GM18868 (cell line): ENCODE measurements at regions not wholly inside any gene's neighbourhood (a gene's known extent, or its start where the extent isn't known, plus 50 kb on each side); places are given as distances from the start of the nearest gene placed in this dataset.
"Not testable (repeated sequence)": the region's sequence is repeated elsewhere in the genome, so short reads cannot be mapped to it uniquely, and the experiment has no call there.

ENCODE experiments used
- ATAC-seq: cut with Tn5 transposase; IDR thresholded peaks from one replicate; pipeline ENCODE4 v1.9.1; 2021; ENCODE audit warnings: mild to moderate bottlenecking, moderate library complexity; ENCODE audit not compliant: unreplicated experiment

DNA sequence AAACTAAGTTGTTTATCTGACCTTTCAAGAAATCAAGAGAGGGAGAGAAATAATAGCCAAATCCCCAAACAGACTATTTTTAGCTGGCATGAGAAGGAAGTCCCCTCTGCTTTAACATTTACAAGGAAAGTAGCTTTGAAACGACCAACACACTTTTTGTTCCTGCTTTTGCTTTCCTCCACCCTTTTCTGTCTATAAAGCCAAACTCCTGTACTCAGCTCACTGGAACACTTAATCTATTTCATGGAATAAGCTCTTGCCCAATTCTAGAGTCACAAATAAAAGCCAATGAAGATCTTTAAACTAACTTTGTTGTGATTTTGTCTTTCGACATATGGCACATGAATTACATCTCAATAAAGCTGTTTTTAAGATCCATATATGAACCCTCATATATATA lies 86.8 kb upstream of the CCDC71L start:
- ATAC-seq = no peak

DNA sequence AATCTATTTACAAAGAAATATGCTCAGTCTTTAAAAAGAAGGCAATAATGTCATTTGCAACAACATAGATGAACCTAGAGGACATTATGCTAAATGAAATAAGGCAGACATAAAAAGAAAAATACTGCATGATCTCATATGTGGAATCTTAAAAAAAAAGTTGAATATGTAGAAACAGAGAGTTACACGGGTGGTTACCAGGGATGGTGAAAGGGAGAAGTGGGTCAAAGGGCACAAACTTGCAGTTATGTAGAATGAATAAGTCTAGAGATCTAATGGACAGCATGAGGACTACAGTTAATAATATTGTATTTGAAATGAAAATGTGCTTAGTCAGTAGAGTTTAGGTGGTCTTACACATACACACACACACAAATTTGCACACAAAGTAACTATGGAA lies 88.2 kb upstream of the CCDC71L start:
- ATAC-seq = no peak

DNA sequence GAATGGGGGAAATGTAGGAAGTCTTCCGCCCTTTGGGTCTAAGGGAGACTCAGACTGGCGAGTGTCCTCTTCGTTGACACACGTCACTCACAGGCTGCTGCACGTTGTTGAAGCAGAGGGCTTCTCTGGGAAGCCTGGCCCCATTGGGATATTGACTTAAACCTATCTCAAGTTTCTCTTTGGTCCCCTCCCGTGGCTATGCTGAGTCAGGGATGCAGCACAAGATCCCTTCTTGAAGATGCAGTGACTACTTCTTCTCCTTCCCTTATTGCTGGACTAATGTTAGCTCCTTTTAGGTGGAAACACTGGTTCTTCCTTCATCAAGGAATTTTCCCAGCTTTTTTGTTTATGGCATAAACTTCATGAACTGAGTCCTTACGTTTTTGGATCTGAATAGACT lies 89.8 kb upstream of the CCDC71L start:
- no peak for ATAC-seq

- ATAC-seq = no peak
Observed at GRCh38 chr7:106752367-106752766, 91.4 kb upstream of the CCDC71L start.

GRCh38 chr7:106755024-106755423 lies 94.1 kb upstream of the CCDC71L start:
- ATAC-seq = not testable (repeated sequence)

DNA sequence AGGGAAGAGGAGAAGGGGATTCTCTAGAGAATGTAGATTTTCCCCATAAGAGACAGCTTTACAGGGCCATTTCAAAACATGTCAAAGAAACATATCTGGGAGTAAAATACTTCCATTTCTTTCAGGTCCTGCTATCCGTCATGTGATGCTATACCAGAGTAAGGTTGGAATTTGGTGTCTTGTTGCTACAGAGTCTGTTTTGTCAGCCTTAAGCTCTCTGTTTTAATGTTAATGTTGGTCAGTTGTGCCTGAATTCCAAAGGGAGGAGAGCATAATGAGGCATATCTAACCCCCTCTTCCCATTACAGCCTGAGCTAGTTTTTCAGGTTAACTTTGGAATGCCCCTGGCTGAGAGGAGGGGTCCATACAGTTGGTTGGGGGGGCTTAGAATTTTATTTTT lies 94.7 kb upstream of the CCDC71L start:
- no peak for ATAC-seq

DNA sequence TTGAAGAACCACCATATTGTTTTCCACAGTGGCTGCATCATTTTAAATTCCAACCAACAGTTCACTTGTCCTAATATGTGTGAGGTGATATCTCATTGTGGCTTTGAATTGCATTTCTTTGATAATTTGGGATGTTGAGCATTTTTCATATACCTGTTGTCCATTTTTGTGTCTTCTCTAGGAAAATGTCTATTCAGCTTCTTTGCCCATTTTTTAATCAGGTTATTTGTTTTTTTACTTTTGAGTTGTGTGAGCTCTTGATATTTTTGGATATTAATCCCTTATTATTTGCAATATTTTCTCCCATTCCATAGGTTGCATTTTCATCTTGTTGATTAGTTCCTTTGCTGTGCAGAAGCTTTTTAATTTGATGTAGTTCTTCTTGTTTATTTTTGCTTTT lies 95.1 kb upstream of the CCDC71L start:
- ATAC-seq = no peak

DNA sequence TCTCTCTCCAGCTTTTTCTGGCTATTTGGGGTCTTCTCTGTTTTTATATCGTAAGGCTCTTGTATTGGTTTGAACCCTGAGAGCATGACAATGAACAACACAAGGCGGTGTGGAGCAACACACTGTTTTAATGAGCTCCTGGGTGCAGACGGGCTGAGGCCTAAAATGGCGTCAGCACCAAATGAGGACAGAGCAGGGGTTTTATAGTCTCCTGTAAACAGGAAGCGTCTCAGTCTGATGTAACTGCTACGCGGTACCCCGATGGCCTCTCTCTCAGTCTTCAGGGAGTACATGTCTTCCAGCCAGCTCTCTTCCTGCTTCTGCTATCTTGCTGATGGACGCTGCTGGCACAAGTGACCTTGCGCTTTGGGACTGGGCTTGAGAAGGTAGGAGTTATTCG lies 95.9 kb upstream of the CCDC71L start:
- ATAC-seq = no peak

DNA sequence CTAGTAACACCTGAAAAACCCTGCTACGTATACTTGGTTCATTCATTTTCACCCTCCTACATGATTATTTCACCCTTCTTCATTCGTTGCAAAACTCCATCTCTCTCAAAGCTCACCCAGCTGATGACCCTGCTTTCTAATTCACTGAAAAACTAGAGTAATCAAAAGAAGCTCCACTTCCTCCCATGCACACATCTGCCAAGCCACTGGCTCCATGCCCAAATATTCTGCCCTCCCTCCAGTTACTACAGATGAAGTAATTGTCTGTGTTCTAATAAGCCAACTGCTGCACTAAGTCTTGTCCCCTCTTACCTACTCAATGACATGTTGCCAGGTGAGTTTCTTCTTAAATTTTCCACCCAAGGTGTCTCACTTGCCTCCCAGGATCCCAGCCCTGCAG lies 96.9 kb upstream of the CCDC71L start:
- ATAC-seq = peak; percentile 48

GRCh38 chr7:106762845-106763244 lies 101.9 kb upstream of the CCDC71L start:
- not testable (repeated sequence) for ATAC-seq

DNA sequence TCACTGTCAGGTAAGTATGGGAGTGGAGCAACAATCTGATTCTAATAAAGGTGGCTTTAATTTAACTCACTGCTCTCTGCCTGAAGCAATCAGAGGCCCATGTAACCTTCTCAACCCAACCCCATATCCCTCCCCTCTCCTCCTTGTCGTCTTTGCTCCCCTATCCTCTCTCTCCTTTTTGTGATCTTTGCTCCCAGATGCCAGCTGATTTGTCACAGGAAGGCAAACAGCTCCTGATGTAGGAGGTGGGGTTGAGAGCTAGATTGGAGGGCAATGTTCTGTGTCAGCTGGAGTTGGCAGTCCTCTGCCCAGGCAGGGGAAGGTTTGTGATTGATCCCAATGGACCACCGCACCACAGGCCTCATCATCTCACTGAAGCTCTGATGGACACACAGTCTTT lies 101.4 kb upstream of the PIK3CG start:
- no peak for ATAC-seq

DNA sequence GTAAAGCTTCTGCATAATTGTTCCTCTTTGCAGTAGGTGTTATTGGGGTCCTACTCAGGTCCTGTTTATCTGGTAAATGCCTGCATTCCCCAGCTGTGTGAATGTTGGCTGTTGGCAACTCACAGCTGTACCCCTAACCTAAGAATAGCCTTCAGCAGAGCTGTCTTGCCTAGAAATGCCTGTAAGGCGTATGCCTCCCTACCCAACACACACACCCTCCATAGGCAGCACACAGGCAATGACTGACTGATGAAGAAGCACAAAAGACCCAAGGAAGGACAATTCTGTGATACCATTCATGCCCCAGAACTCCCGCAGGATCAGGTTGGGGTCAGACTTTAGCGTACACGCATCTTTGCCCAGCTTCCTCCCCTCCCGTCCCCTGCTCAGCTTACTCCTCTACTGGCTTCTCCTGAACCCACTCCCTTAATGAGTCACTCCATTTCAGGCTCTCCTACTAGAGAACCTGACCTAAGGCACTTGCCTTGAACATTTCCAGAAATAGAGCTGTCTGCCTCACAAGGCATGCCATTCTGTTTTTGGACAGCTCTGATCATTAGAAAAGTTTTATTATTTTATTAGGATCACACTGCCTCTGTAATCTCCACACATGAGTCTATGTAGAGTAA lies 99.2 kb upstream of the PIK3CG start:
- ATAC-seq = no peak

GRCh38 chr7:106766551-106766950 lies 98.5 kb upstream of the PIK3CG start:
- no peak for ATAC-seq

DNA sequence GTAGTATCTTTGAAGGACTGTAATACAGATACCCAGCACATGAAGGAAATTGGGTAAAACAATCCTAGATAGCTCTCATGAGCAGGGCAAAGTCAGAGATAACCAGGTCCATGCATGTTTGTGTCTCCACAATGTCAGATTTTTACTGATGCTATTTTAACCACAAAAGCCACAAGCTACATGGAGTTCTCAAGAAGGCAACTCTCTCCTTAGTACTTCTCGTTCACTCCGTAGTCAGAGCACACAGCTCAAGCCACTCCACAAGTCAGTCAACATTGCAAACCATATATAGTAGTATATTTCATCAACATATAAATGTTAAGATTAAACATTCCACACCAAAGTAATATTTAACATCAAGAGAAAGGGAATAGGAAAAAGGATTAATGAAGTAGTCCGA lies 98.0 kb upstream of the PIK3CG start:
- no peak for ATAC-seq

DNA sequence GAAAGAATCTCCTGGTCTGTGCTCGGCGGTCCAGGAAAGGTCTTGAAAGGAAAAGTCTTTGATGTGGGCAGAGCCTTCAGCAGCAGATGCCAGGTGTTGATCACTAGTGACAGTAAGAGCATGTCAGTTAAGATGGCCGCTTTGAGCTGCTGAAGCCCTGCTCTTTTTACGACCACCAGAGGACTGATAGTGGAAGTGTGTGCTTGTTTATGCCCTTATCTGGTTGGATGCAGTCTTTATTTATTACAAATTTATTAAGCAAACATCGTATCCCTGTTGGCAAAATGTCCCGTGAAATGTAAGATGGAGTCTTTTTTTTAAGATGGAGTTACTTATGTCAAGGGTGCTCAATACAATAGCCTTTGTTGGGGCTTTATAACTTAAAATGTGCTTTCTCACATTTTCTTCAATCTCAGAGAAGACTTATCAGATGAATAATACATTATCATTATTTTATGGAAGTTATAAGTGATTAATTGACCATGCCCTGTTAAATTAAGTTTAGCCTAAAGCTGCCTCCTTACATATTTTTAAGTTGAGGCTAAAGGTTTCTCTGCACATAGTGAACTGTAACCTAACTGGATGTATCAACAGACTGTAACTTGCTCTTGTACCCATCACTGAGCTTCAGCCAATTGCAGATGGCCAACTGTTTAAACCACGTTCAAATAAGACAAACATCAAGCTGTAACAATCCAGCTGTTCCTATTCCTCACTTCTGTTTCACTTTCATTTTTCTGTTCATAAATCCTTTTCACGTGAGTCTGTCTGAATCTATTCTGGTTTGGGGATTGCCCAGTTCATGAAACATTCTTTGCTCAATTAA lies 97.4 kb upstream of the PIK3CG start:
- ATAC-seq = peak; percentile 79

GRCh38 chr7:106768324-106768751 lies 96.7 kb upstream of the PIK3CG start:
- ATAC-seq = peak; percentile 76

DNA sequence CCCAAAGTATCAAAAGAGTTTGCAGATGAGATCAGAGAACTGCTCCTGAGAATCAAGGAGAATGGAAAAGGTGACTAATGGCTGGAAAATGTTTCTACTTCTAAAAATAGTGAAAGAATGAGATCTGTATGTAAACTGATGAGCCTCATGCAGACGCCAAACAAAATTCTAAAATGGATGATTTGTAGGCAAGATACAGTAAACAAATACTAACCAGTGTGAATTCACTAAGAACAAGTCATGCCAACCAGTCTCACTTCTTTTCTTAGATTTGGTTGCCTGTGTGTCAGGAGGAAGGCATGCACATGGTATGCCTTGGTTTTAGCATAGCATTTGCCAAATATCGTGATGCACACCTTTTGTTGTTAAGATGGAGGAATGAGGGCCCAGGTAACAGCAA lies 94.9 kb upstream of the PIK3CG start:
- no peak for ATAC-seq

- ATAC-seq = no peak
Observed at GRCh38 chr7:106772655-106773108, 92.4 kb upstream of the PIK3CG start.

DNA sequence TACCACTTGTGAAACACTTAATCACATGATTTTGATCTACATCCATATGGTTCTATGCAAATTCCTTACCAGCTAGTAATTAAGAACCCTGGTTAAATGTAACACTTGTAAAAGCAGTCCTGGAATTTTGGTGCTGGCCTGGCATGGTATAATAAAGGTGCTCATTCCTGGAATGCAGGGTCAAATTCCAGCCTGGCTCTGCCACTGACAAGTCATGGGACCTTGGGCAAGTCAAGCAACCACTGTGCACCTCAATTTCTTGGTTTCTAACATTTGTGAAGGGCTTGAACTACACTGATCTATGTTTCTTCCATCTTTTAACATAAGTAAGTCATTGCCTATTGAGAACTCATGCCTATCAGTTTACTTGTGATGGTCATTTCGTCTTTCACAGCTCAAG lies 91.9 kb upstream of the PIK3CG start:
- no peak for ATAC-seq

- ATAC-seq = no peak
Observed at GRCh38 chr7:106773721-106774120, 91.4 kb upstream of the PIK3CG start.

DNA sequence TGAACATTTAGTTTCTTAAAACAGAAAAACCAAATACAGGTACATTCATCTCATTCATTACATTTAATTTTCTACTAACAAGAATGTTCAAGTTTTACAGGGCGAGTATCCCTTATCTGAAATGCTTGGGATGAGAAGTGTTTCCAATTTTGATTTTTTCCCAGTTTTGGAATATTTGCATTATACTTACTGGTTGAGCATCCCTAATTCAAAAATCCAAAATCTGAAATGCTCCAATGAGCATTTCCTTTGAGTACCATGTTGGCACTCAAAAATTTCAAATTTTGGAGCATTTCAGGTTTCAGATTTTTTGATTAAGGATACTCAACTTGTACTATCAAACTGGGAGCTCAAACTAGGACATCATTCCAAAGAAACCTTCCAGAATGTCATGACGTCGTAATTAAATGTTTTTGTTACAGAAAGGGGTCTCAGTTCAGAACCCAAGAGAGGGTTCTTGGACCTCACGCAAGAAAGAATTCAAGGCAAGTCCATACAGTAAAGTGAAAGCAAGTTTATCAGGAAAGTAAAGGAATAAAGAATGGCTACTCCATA lies 90.8 kb upstream of the PIK3CG start:
- ATAC-seq = no peak
